WTC11 (cell line): ENCODE measurements at regions not wholly inside any gene's neighbourhood (a gene's known extent, or its start where the extent isn't known, plus 50 kb on each side); places are given as distances from the start of the nearest gene placed in this dataset.

Experiments
- ATAC-seq: fragments of 200-7000 bp; cut with Tn5 transposase; 2 replicates; pipeline ENCODE4 v1.10.0; 2021; ENCODE audit warnings: mild to moderate bottlenecking, moderate library complexity
- CTCF ChIA-PET: fragments of 300-600 bp; sonication (Branson Sonifier 250); formaldehyde crosslinking; loops from one replicate; lab custom pipeline; 2021; ENCODE audit warnings: antibody characterized with exemption; lab: Charles Lee
- POLR2A ChIA-PET: fragments of 350-600 bp; sonication (Branson Sonifier 250); formaldehyde crosslinking; loops from one replicate; lab custom pipeline; 2021; ENCODE audit warnings: antibody characterized with exemption; lab: Charles Lee
- DNase-seq: peaks from one replicate; pipeline ENCODE4 v3.0.0; 2021; ENCODE audit warnings: low spot score
- H3K27ac Mint-ChIP-seq: 2 replicates; pipeline ENCODE4 v1.8.0; 2021; ENCODE audit warnings: mixed read lengths
- H3K27me3 Mint-ChIP-seq: 2 replicates; pipeline ENCODE4 v1.8.0; 2021; ENCODE audit warnings: low read depth, mild to moderate bottlenecking, moderate library complexity, mixed read lengths
- H3K36me3 Mint-ChIP-seq: 2 replicates; pipeline ENCODE4 v1.8.0; 2021; ENCODE audit warnings: mixed read lengths
- H3K4me1 Mint-ChIP-seq: 2 replicates; pipeline ENCODE4 v1.8.0; 2022; ENCODE audit warnings: mixed read lengths
- H3K4me3 Mint-ChIP-seq: 2 replicates; pipeline ENCODE4 v1.8.0; 2021; ENCODE audit warnings: mild to moderate bottlenecking, moderate library complexity, mixed read lengths
- H3K9me3 Mint-ChIP-seq: 2 replicates; pipeline ENCODE4 v1.8.0; 2021; ENCODE audit warnings: mixed read lengths
- CBFB ChIP-seq: sonication (generic); formaldehyde crosslinking; IDR thresholded peaks from 2 replicates; pipeline ENCODE4 v1.8.1; 2022; ENCODE audit warnings: mild to moderate bottlenecking, low read depth, missing genetic modification reagents
- EMX1 ChIP-seq: fragments of 250-450 bp; sonication (Bioruptor Pico); IDR thresholded peaks from 2 replicates; pipeline ENCODE4 v1.8.0; 2021; ENCODE audit warnings: mild to moderate bottlenecking
- FOXK1 ChIP-seq: sonication (generic); formaldehyde crosslinking; IDR thresholded peaks from 2 replicates; pipeline ENCODE4 v1.8.0; 2022; ENCODE audit warnings: mild to moderate bottlenecking, moderate library complexity, missing genetic modification reagents
- FOXP4 ChIP-seq: sonication (generic); formaldehyde crosslinking; IDR thresholded peaks from 2 replicates; pipeline ENCODE4 v1.8.0; 2022; ENCODE audit warnings: mild to moderate bottlenecking, missing genetic modification reagents
- GABPB1 ChIP-seq: sonication (generic); formaldehyde crosslinking; IDR thresholded peaks from 2 replicates; pipeline ENCODE4 v1.8.1; 2023; ENCODE audit warnings: mild to moderate bottlenecking, missing genetic modification reagents
- GTF2I ChIP-seq: fragments of 250-450 bp; sonication (Bioruptor Pico); conservative IDR thresholded peaks from 2 replicates; pipeline ENCODE4 v1.4.0; 2021; ENCODE audit warnings: mild to moderate bottlenecking
- HMGA2 ChIP-seq: fragments of 250-450 bp; sonication (Bioruptor Pico); IDR thresholded peaks from 2 replicates; pipeline ENCODE4 v1.4.0; 2021; ENCODE audit warnings: mild to moderate bottlenecking, moderate library complexity
- NR1H2 ChIP-seq: sonication (generic); formaldehyde crosslinking; IDR thresholded peaks from 2 replicates; pipeline ENCODE4 v1.9.0; 2021; ENCODE audit warnings: mild to moderate bottlenecking, moderate library complexity, missing genetic modification reagents
- PRRX2 ChIP-seq: fragments of 250-450 bp; sonication (Bioruptor Pico); IDR thresholded peaks from 2 replicates; pipeline ENCODE4 v1.8.0; 2021; ENCODE audit warnings: mild to moderate bottlenecking
- SMAD3 ChIP-seq: sonication (generic); formaldehyde crosslinking; IDR thresholded peaks from 2 replicates; pipeline ENCODE4 v1.8.0; 2022; ENCODE audit warnings: missing genetic modification reagents, mild to moderate bottlenecking, borderline replicate concordance
- ZBTB21 ChIP-seq: sonication (generic); formaldehyde crosslinking; IDR thresholded peaks from 2 replicates; pipeline ENCODE4 v1.8.1; 2023; ENCODE audit warnings: mild to moderate bottlenecking, missing genetic modification reagents, borderline replicate concordance
- ZNF219 ChIP-seq: sonication (generic); formaldehyde crosslinking; IDR thresholded peaks from 2 replicates; pipeline ENCODE4 v1.8.0; 2023; ENCODE audit warnings: missing genetic modification reagents, mild to moderate bottlenecking, borderline replicate concordance
- ZNF396 ChIP-seq: fragments of 250-450 bp; sonication (Bioruptor Pico); IDR thresholded peaks from 2 replicates; pipeline ENCODE4 v1.8.0; 2021; ENCODE audit warnings: mild to moderate bottlenecking, moderate library complexity, borderline replicate concordance
- ZNF423 ChIP-seq: fragments of 250-450 bp; sonication (Bioruptor Pico); IDR thresholded peaks from 2 replicates; pipeline ENCODE4 v2.1.2; 2022; ENCODE audit warnings: mild to moderate bottlenecking, moderate library complexity
- TF ChIP-seq, protein P1 (sequence below): fragments of 250-450 bp; sonication (Bioruptor Pico); conservative IDR thresholded peaks from 2 replicates; pipeline ENCODE4 v1.9.0; 2021; ENCODE audit warnings: mild to moderate bottlenecking
- TF ChIP-seq, protein P2 (sequence below): fragments of 250-450 bp; sonication (Bioruptor Pico); IDR thresholded peaks from 2 replicates; pipeline ENCODE4 v1.9.0; 2021; ENCODE audit warnings: mild to moderate bottlenecking

DNA sequence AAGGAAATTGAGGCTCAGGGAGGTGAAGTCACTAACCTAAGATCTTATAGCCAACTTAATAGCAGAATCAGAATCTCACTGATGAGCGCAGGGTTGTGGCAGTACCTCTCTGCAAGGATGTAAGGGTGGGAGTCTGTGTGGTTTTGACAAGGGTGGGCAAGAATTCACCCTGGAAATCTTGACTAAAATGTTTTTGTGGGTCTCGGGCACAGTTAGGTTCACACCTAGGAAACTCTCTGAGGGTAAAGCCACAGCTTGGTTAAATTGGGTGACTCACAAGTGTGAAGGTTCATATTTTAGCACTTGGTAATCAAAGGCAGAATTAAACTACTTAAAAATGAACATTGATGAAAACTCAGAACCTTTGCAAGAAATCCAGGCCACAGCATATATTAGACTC, 178.2 kb upstream of the EOMES start (continued):
- no peak for TF ChIP-seq FOXP4 (CRISPR knock-in tag)

GRCh38 chr3:27903446-27903845, 181.3 kb upstream of the EOMES start:
- ATAC-seq, result no peak

DNA sequence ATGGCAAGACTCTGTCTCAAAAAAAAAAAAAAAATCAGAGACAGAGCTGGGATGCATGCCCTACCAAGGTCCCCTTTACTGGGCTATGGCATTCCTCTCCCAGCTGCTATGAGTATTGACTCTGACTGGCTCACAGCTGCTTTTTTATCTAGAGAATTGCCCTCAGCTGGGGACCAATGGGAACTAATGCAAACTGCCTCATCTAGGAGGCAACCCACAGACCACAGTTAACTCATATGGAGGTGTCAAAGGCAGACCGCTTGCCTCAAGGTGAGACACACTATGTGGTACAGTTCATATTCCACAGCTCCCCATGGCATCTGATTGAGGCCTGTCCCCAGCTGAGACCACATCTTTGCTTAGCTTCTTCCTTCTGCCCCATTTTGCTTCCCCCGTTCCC, 183.5 kb upstream of the EOMES start:
- TF ChIP-seq ZNF396 (CRISPR knock-in tag) (no peak), ZBTB21 (CRISPR knock-in tag) (no peak), FOXP4 (CRISPR knock-in tag) (no peak), PRRX2 (no peak)
- TF ChIP-seq, protein P1, sequence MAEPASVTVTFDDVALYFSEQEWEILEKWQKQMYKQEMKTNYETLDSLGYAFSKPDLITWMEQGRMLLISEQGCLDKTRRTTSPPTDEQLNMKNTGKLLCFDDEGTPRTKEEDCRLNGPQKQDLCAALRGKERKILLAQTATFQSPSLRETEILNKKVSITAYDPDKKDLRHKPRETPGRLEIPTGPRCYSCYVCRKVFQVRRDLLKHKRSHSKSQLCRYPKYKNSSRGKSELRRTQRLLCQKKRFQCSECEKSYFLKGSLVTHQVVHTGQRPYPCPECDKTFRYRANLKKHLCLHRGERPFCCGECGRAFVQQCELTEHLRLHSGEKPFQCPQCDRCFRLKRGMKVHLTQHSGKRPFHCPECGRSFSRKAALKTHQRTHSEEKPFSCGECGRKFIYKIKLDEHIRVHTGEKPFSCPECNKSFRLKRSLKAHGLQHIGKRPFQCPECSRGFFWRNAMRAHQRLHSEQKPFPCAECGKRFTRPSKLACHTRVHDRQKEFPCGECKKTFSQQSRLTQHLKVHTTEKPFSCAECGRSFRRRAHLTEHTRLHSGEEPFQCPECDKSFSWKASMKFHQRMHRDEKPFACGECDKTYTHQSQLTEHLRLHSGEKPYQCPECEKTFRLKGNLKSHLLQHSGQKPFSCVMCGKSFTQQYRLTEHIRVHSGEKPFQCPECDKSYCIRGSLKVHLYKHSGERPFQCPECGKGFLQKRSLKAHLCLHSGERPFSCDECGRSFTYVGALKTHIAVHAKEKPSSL (CRISPR knock-in tag), result no peak
- TF ChIP-seq, all 79 proteins: peak for 0
- ATAC-seq, result peak; percentile 89
- POLR2A ChIA-PET, result no interaction called here

More at GRCh38 chr3:27903446-27903845, 181.3 kb upstream of the EOMES start:
- no peaks in the 10 kb centered on the region for H3K36me3 Mint-ChIP-seq
- no peak overlapping the region for H3K4me3 Mint-ChIP-seq
- no peaks in the 10 kb centered on the region for H3K27me3 Mint-ChIP-seq
- H3K4me1 Mint-ChIP-seq, result peaks cover 22% of the 10 kb centered on the region
- no peak for TF ChIP-seq GABPB1 (CRISPR knock-in tag)
- TF ChIP-seq EMX1 (CRISPR knock-in tag), result no peak
- TF ChIP-seq GTF2I, result no peak
- no peak for TF ChIP-seq FOXK1 (CRISPR knock-in tag)
- no peak for TF ChIP-seq ZNF219 (CRISPR knock-in tag)
- TF ChIP-seq SMAD3, result no peak
- TF ChIP-seq CBFB (CRISPR knock-in tag), result no peak
- no peak for TF ChIP-seq NR1H2
- TF ChIP-seq ZNF423 (CRISPR knock-in tag), result no peak
- TF ChIP-seq, protein P2, sequence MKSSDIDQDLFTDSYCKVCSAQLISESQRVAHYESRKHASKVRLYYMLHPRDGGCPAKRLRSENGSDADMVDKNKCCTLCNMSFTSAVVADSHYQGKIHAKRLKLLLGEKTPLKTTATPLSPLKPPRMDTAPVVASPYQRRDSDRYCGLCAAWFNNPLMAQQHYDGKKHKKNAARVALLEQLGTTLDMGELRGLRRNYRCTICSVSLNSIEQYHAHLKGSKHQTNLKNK (CRISPR knock-in tag), result no peak
- TF ChIP-seq, all 79 proteins: peak for 0
- Mint-ChIP-seq H3K9me3 (no peaks in the 10 kb centered on the region), H3K27ac (no peak overlapping the region)
- ChIA-PET CTCF (no interaction called here), POLR2A (no interaction called here)
- DNase-seq, result no peak

GRCh38 chr3:27907148-27907547, 185.0 kb upstream of the EOMES start:
- ChIA-PET CTCF (no interaction called here), POLR2A (no interaction called here)
- Mint-ChIP-seq H3K27ac (no peak overlapping the region), H3K4me3 (no peak overlapping the region), H3K27me3 (no peaks in the 10 kb centered on the region), H3K9me3 (no peaks in the 10 kb centered on the region), H3K4me1 (peaks cover 22% of the 10 kb centered on the region), H3K36me3 (no peaks in the 10 kb centered on the region)
- no peak for ATAC-seq
- TF ChIP-seq CBFB (CRISPR knock-in tag), result no peak
- TF ChIP-seq HMGA2 (CRISPR knock-in tag), result peak; percentile 99
- no peak for DNase-seq

More for the DNA sequence above, 183.5 kb upstream of the EOMES start:
- CTCF ChIA-PET, result interaction anchor here (1.1 to 2.4 kb wide), 5 partner anchors 9 to 412 kb away, joined by 3 to 13 read pairs (median 4); no protein-coding TSS in a partner anchor
- no peak for DNase-seq
- H3K27me3 Mint-ChIP-seq, result no peaks in the 10 kb centered on the region
- peaks cover 22% of the 10 kb centered on the region for H3K4me1 Mint-ChIP-seq
- no peaks in the 10 kb centered on the region for H3K9me3 Mint-ChIP-seq
- H3K4me3 Mint-ChIP-seq, result no peak overlapping the region
- H3K36me3 Mint-ChIP-seq, result no peaks in the 10 kb centered on the region
- H3K27ac Mint-ChIP-seq, result no peak overlapping the region
